Naive B cell (primary cell): ENCODE measurements at regions not wholly inside any gene's neighbourhood (a gene's known extent, or its start where the extent isn't known, plus 50 kb on each side); places are given as distances from the start of the nearest gene placed in this dataset.
A peak's percentile ranks its signal among the peaks of the same experiment; 100 is the strongest.
"Not testable (repeated sequence)": the region's sequence is repeated elsewhere in the genome, so short reads cannot be mapped to it uniquely, and the experiment has no call there.

Experiments
- ATAC-seq, 2 donors: fragments of 150-1000 bp; cut with Tn5 transposase; 2 replicates each; pipeline ENCODE4 v1.10.0; 2021; ENCODE audit warnings: low read depth in 2 of 2, mild to moderate bottlenecking in 2 of 2, moderate library complexity in 2 of 2
- DNase-seq: peaks from one replicate; pipeline ENCODE4 v3.0.0; 2022
- H3K27ac Mint-ChIP-seq, 6 donors: one replicate each; pipeline ENCODE4 v1.8.0; 2020 to 2022; ENCODE audit warnings: mild to moderate bottlenecking in 6 of 6, mixed read lengths in 6 of 6, moderate library complexity in 5 of 6, inconsistent platforms in 2 of 6
- H3K27me3 Mint-ChIP-seq, 3 donors: one replicate each; pipeline ENCODE4 v1.8.0; 2021 to 2022; ENCODE audit warnings: mixed read lengths in 3 of 3, mild to moderate bottlenecking in 1 of 3
- H3K36me3 Mint-ChIP-seq, 2 donors: one replicate each; pipeline ENCODE4 v1.8.0; 2020 to 2022; ENCODE audit warnings: mixed read lengths in 2 of 2, inconsistent platforms in 1 of 2, mild to moderate bottlenecking in 1 of 2
- H3K4me1 Mint-ChIP-seq, 3 donors: one replicate each; pipeline ENCODE4 v1.8.0; 2020 to 2022; ENCODE audit warnings: mixed read lengths in 3 of 3, inconsistent platforms in 1 of 3, mild to moderate bottlenecking in 1 of 3, moderate library complexity in 1 of 3
- H3K4me3 Mint-ChIP-seq, 8 donors: one replicate each; pipeline ENCODE4 v1.8.0; 2020 to 2022; ENCODE audit warnings: mild to moderate bottlenecking in 8 of 8, mixed read lengths in 8 of 8, moderate library complexity in 8 of 8, inconsistent platforms in 2 of 8
- H3K9me3 Mint-ChIP-seq, 7 donors: one replicate each; pipeline ENCODE4 v1.8.0; 2020 to 2022; ENCODE audit warnings: mixed read lengths in 7 of 7, mild to moderate bottlenecking in 5 of 7, inconsistent platforms in 2 of 7, moderate library complexity in 1 of 7

DNA sequence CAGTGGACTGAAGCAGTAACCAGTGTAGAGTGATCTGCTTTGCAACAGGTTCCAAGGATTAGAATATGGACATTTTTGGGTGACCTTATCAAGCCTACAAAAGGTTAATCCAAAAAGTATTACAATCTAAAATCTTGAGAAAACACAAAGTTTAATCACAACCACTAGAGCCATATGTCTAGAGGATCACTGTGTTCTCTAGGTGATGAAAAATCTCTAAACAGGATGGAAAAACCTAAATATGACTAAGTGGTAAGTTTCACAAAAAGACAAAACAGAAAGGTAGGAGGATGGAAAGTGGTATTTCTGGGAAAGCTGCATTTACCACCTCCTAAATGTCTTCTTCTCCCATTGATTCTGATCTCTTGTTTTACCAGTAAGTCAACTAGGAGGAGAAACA, 411.1 kb upstream of the CXADR start:
- Mint-ChIP-seq H3K4me3 (no peak overlapping the region), H3K27ac (no peak overlapping the region), H3K36me3 (no peaks in the 10 kb centered on the region), H3K4me1 (no peaks in the 10 kb centered on the region), H3K27me3 (no peaks in the 10 kb centered on the region), H3K9me3 (peaks cover 0 to 24% (median 13%) of the 10 kb centered on the region in 7 donors)
- DNase-seq, result no peak
- ATAC-seq, result no peak

DNA sequence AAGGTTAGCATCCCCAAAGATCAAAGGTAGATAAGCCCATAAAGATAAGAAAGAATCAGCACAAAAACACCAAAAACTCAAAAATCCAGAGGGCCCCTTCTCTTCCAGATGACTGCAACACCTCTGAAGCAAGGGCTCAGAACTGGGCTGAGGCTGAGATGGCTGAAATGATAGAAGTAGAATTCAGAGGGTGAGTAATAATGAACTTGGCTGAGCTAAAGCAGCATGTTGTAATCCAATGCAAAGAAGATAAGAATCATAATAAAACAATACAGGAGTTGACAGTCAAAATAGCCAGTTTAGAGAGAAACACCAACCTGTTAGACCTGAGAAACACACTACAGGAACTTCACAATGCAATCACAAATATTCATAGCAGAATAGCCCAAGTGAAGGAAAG, 406.9 kb upstream of the CXADR start:
- Mint-ChIP-seq H3K36me3 (no peaks in the 10 kb centered on the region), H3K27me3 (no peaks in the 10 kb centered on the region), H3K4me3 (no peak overlapping the region), H3K4me1 (no peaks in the 10 kb centered on the region), H3K27ac (no peak overlapping the region), H3K9me3 (peaks cover 10 to 24% (median 14%) of the 10 kb centered on the region in 7 donors)
- no peak for DNase-seq
- no peak for ATAC-seq

DNA sequence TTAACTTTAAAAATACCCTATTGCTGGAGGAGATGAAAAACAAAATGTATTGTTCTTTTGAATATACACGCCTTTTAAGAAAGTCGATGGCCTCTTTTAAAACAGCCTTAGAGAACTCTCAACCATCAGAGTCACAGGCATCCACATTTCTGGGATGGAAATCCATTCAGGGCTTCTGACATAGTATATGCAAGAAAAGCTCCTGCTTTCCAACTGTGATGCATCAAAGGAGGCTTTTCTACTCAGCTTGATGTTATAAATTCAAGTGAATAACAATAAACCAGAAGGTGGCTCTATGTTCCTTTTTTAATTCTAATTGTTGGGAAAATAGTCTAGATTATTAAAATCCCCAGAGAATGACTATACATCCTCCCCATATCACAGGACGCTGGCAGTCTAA, 398.8 kb upstream of the CXADR start:
- Mint-ChIP-seq H3K36me3 (no peaks in the 10 kb centered on the region), H3K27ac (no peak overlapping the region), H3K27me3 (no peaks in the 10 kb centered on the region), H3K4me1 (no peaks in the 10 kb centered on the region), H3K9me3 (peaks cover 0 to 17% (median 5%) of the 10 kb centered on the region in 7 donors), H3K4me3 (no peak overlapping the region)
- ATAC-seq (no peak), DNase-seq (no peak)

DNA sequence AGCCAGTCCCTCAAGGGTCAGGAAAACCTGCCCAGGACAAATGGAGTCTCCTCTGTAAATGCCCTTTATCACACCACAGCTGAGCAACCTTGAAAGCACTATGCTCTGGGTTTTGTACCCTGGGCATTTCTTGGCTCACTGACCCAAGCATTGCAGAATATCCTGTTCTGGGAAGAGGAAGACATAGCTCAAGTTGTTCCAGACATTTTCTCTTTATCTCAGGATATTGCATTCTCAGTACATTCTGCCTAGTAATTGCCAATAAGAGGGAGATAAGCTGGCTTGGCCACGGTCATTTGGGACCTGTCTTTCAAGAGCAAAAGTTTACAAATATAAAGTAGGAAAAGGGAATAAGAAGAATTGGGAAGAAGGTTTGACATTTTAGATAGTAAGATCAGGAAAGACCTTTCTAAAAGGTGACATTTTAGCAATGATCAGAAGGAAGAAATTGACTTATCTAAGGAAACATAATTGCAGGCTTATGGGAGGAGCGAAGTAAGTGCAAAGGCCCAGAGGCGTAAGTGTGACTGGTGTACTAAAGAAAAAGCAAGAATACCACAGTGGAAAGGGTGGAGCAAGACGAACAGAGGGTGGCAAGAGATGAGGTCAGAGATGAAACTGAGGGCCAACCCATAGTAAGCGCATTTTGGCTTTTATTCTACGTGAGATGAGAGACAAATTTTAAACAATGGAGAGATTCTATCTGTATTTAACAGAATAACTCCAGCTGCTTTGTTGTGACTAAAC, 394.0 kb upstream of the CXADR start:
- Mint-ChIP-seq H3K36me3 (no peaks in the 10 kb centered on the region), H3K27me3 (no peaks in the 10 kb centered on the region), H3K4me1 (no peaks in the 10 kb centered on the region), H3K27ac (no peak overlapping the region), H3K9me3 (peaks cover 2 to 20% (median 8%) of the 10 kb centered on the region in 7 donors), H3K4me3 (no peak overlapping the region)
- DNase-seq (no peak), ATAC-seq (no peak)

DNA sequence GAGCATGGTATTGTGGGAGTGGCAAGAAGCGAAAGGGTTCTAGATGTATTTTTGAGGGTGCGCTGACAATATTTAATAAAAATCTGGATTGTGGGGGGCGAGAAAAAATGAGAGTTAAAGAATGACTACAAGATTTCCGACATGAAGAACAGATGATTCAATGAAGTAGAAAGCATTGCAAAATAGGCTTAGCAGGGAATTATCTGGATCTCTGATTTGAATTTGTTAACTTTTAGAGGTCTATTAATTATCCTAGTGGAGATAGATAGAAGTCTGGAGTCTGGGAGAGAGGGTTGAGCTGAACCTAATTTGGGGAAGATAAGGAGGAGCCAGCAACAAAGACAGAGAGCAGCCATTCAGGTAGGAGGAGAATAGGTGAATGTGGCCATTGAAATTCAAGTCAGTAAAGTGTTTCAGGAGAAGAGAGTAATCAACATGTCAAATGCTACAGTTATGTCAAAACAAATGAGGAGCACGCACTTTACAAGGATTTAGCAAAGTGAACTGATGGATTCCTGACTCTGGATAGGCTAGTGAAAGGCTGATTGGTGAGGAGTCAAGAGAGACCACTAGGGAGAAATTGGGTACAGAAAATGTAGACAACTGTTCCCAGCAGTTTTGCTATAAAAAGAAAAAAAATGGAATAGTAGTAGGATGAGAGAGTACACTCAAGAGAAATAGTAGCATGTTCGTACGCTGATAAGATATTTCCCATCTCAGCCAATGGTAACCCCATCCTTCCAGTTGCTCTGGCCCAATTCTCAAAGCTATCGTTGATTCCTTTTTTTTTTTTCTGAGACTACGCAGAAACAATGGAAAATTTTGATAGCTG, 393.2 kb upstream of the CXADR start:
- H3K27ac Mint-ChIP-seq, result no peak overlapping the region
- ATAC-seq, result no peak

DNA sequence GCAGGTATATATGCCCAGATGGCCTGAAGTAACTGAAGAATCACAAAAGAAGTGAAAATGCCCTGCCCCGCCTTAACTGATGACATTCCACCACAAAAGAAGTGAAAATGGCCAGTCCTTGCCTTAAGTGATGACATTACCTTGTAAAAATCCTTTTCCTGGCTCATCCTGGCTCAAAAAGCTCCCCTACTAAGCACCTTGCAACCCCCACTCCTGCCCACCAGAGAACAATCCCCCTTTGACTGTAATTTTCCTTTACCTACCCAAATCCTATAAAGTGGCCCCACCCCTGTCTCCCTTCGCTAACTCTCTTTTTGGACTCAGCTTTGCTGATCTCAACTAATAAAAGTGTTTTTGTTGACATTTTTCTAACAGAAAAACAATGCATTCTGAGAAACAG, 385.4 kb upstream of the CXADR start:
- not testable (repeated sequence) for H3K4me3 Mint-ChIP-seq, H3K27me3 Mint-ChIP-seq, ATAC-seq, H3K9me3 Mint-ChIP-seq, H3K4me1 Mint-ChIP-seq, H3K36me3 Mint-ChIP-seq, H3K27ac Mint-ChIP-seq, DNase-seq

More for the DNA sequence above, 393.2 kb upstream of the CXADR start:
- no peaks in the 10 kb centered on the region for H3K27me3 Mint-ChIP-seq
- H3K36me3 Mint-ChIP-seq, result no peaks in the 10 kb centered on the region
- H3K4me1 Mint-ChIP-seq, result no peaks in the 10 kb centered on the region
- DNase-seq, result no peak
- H3K4me3 Mint-ChIP-seq, result no peak overlapping the region
- H3K9me3 Mint-ChIP-seq, result peaks cover 2 to 20% (median 8%) of the 10 kb centered on the region in 7 donors

DNA sequence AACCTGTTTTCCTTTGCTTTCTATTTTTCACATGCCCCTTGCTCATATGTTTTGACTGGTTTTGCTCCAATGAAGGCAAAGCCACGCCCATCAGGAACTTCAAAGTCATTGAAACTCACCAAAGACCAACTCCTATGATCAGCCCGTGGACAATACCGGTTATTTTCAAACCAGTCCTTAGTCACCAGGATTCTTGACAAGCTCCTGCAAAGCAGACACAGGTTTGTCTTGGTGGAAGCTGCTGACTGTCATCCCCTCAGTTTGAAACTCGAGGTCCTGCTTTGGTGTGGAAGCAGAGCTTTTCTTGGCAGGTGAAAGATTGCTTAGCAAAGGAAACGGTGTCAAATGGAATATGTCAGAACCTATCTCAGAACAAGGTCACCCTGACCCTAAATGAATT, 384.7 kb upstream of the CXADR start:
- Mint-ChIP-seq H3K27me3 (no peaks in the 10 kb centered on the region), H3K4me3 (no peak overlapping the region), H3K36me3 (no peaks in the 10 kb centered on the region), H3K4me1 (no peaks in the 10 kb centered on the region), H3K9me3 (peaks cover 0 to 11% (median under 1%) of the 10 kb centered on the region in 7 donors), H3K27ac (no peak overlapping the region)
- DNase-seq, result no peak
- ATAC-seq, result no peak

DNA sequence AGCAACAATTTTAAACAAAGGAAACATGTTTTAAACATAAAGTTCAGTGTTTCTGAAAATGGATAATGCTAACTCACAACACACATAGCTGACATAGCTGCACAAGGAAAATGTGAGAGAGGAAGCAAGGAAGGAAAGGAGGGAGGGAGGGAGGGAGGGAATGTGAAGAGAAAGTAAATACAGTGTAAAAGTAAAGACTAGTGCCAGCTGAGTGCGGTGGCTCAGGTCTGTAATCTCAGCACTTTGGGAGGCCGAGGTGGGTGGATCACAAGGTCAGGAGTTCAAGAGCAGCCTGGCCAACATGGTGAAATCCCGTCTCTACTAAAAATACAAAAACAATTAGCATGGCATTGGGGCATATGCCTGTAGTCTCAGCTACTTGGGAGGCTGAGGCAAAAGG, 373.7 kb upstream of the CXADR start:
- H3K27me3 Mint-ChIP-seq, ATAC-seq, H3K4me1 Mint-ChIP-seq, DNase-seq, H3K36me3 Mint-ChIP-seq: not testable (repeated sequence)
- peak overlapping the region; percentile 12 to 72 (median 48) for H3K4me3 Mint-ChIP-seq
- H3K9me3 Mint-ChIP-seq, result peaks cover 0 to 11% (median 3%) of the 10 kb centered on the region in 7 donors
- H3K27ac Mint-ChIP-seq, result peak overlapping the region in 1 of 6 donors; percentile 82

DNA sequence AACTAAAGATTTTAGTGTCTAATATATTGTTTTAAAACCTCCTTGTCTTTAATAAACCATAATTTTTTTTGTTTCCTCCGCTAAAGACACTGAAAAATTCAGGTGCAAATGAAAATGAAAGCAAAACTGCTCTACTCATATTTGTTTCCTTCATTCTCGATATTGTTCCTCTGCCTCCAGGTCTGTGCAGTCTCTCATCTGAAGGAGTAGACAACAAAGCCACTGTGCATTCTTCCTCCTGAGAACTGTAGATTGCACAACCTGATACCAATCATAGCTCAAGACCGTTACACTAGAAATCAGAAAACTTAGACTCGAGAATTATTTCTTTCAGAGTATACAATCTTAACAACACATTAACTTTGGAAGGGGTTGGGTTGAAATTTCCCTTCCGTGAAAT, 373.1 kb upstream of the CXADR start:
- peaks cover 0 to 3% (median 0%) of the 10 kb centered on the region in 3 donors for H3K4me1 Mint-ChIP-seq
- no peaks in the 10 kb centered on the region for H3K27me3 Mint-ChIP-seq
- H3K36me3 Mint-ChIP-seq, result no peaks in the 10 kb centered on the region
- no peak overlapping the region for H3K27ac Mint-ChIP-seq
- DNase-seq, result no peak
- peak overlapping the region in 7 of 8 donors; percentile 35 to 66 (median 44) for H3K4me3 Mint-ChIP-seq
- ATAC-seq, result no peak
- H3K9me3 Mint-ChIP-seq, result peaks cover 0 to 11% (median 3%) of the 10 kb centered on the region in 7 donors

DNA sequence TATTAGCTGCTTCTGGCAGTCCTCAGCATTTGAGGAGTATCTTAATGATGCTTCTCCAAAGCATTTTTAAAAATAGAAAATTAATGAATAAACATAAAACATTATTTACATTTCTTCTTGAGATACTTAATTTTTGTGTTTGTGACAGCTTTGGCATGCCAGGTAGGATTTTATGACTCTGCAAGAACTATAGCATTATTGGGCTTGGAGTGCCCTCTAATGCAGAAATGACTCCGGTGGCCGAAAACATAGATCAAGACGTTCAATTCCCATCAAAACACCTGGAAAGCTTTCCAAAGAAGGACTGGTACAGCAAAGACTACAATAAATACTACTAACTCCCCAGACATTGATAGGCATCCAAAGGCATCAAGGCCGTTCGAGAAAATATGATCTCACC, 366.4 kb upstream of the CXADR start:
- no peak overlapping the region for H3K27ac Mint-ChIP-seq
- peaks cover 0 to 18% (median 8%) of the 10 kb centered on the region in 7 donors for H3K9me3 Mint-ChIP-seq
- no peak for DNase-seq
- H3K4me3 Mint-ChIP-seq, result no peak overlapping the region
- H3K36me3 Mint-ChIP-seq, result no peaks in the 10 kb centered on the region
- no peaks in the 10 kb centered on the region for H3K4me1 Mint-ChIP-seq
- ATAC-seq, result no peak
- no peaks in the 10 kb centered on the region for H3K27me3 Mint-ChIP-seq

DNA sequence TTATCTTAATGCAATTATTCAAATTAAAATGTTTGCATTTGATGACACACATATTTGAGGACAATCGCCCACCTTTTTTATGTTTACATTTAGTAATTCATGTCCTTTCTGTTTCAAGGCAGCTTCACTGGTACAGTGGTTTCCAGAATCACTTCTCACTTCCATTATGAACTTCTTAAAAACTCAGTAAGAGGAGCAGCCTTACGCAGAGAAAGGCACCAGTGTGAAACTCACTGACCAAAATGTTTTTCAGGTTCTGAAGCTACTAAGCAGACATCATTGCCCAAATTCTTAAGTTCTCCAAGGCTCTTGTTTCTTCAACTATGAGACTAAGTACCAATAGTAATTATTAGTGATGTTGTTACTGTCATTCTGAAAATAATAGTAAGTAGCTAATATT, 353.1 kb upstream of the CXADR start:
- ATAC-seq (no peak), DNase-seq (no peak)
- H3K9me3 Mint-ChIP-seq, result peaks cover 3 to 21% (median 8%) of the 10 kb centered on the region in 7 donors
- H3K27me3 Mint-ChIP-seq, result no peaks in the 10 kb centered on the region
- H3K36me3 Mint-ChIP-seq, result no peaks in the 10 kb centered on the region
- no peak overlapping the region for H3K27ac Mint-ChIP-seq
- no peaks in the 10 kb centered on the region for H3K4me1 Mint-ChIP-seq
- H3K4me3 Mint-ChIP-seq, result no peak overlapping the region

DNA sequence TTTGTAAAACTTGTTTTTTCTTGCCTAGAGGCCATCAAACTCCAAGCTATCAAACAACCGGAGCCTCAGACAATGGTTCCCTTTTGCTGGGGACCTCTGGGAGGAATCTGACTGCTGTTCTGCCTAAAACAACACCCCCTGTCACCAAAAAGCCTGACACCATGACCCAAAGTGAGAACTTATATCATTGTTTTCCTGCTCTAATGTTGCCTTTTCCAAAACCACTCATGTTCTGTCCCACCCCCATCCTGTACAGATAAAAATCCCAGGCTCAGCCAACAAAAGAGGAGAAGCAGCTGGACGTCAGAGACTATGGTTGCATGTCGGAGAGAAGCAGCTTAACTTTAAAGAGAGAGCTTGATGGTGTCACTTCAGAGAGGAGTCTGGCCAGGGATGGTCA, 327.2 kb upstream of the CXADR start:
- H3K27ac Mint-ChIP-seq, result no peak overlapping the region
- H3K9me3 Mint-ChIP-seq, result peaks cover 6 to 34% (median 13%) of the 10 kb centered on the region in 7 donors
- no peaks in the 10 kb centered on the region for H3K36me3 Mint-ChIP-seq
- ATAC-seq, result no peak
- no peak overlapping the region for H3K4me3 Mint-ChIP-seq
- DNase-seq, result no peak
- H3K27me3 Mint-ChIP-seq, result no peaks in the 10 kb centered on the region
- no peaks in the 10 kb centered on the region for H3K4me1 Mint-ChIP-seq

DNA sequence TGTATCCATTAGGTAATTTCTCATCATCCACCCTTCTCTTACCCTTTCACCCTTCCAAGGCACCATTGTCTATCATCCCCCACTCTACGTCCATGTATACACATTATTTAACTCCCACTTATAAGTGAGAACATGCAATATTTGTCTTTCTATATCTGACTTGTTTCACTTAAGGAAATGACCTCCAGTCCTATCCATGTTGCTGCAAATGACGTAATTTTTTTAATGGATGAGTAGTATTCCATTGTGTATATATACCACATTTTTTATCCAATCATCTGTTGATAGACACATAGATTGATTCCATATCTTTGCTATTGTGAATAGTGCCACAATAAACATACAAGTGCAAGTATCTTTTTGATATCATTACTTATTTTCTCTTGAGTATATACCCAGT, 322.9 kb upstream of the CXADR start:
- H3K9me3 Mint-ChIP-seq, result peaks cover 10 to 50% (median 22%) of the 10 kb centered on the region in 7 donors
- no peaks in the 10 kb centered on the region for H3K4me1 Mint-ChIP-seq
- H3K27ac Mint-ChIP-seq, result no peak overlapping the region
- ATAC-seq (no peak), DNase-seq (no peak)
- no peaks in the 10 kb centered on the region for H3K36me3 Mint-ChIP-seq
- H3K4me3 Mint-ChIP-seq, result no peak overlapping the region
- no peaks in the 10 kb centered on the region for H3K27me3 Mint-ChIP-seq

DNA sequence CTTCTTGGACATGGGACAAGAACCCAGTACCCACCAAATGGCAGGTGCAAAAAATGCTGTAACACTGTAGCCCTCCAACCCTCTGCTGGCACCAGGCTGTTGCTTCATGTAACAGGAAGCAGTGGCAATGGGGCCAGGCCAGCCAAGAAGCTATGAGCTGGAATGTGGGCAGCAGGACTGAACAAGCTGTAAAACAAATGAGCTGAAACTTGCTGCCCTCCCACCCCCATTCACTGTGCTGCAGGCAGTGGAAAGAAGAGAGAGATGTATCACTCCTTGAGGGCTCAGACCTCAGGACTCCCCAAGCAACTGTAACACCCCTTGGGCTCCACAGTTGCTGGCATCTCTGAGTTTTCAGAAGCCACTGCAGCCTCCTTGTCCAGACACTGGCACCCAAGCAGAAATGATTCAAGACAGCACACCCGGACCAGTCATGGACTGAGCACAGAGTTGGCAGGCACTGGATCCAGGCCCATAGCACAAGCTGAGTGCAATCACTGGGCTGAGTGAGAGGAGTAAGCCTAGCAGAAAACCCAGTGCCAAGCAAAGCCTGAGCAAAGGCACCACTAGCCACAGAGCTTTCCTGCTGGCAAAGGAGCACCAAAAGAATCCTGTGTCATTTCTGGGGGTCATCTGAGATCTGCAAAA, 321.4 kb upstream of the CXADR start:
- H3K9me3 Mint-ChIP-seq, result peaks cover 4 to 43% (median 20%) of the 10 kb centered on the region in 7 donors
- H3K4me3 Mint-ChIP-seq, result no peak overlapping the region
- DNase-seq (no peak), ATAC-seq (no peak)
- no peak overlapping the region for H3K27ac Mint-ChIP-seq
- H3K36me3 Mint-ChIP-seq, result no peaks in the 10 kb centered on the region
- H3K27me3 Mint-ChIP-seq, result no peaks in the 10 kb centered on the region
- no peaks in the 10 kb centered on the region for H3K4me1 Mint-ChIP-seq
